OCI-LY7 (cell line): ENCODE measurements at regions not wholly inside any gene's neighbourhood (a gene's known extent, or its start where the extent isn't known, plus 50 kb on each side); places are given as distances from the start of the nearest gene placed in this dataset.
"Not testable (repeated sequence)": the region's sequence is repeated elsewhere in the genome, so short reads cannot be mapped to it uniquely, and the experiment has no call there.

Source experiments
- BruUV-seq: library from RNA; stranded (reverse); fragments of 400-500 nt; replicated peaks from 2 replicates; lab custom pipeline; 2021; lab: Mats Ljungman, UMichigan
- CTCF ChIA-PET: fragments of 300-600 bp; sonication (Branson Sonifier 250); formaldehyde crosslinking; loops from one replicate; lab custom pipeline; 2022; ENCODE audit warnings: antibody characterized with exemption; ENCODE audit not compliant: unreplicated experiment; lab: Charles Lee
- POLR2A ChIA-PET: fragments of 300-600 bp; sonication (Branson Sonifier 250); formaldehyde crosslinking; loops from one replicate; lab custom pipeline; 2022; ENCODE audit warnings: antibody characterized with exemption; lab: Charles Lee
- DNase-seq: peaks from one replicate; pipeline ENCODE4 v3.0.0-alpha.2; 2015; ENCODE audit warnings: low spot score
- H2AFZ ChIP-seq: fragments of 200-600 bp; sonication (generic), shearing (Covaris generic); 2 replicates; pipeline ENCODE4 v1.6.1; 2014; ENCODE audit warnings: mild to moderate bottlenecking, antibody characterized with exemption, low read length, moderate library complexity
- H3K27ac ChIP-seq: fragments of 200-600 bp; sonication (generic); 2 replicates; pipeline ENCODE4 v1.5.1; 2014; ENCODE audit warnings: mixed run types, low read depth, mild to moderate bottlenecking, moderate library complexity, low read length, inconsistent platforms; ENCODE audit not compliant: poor library complexity, severe bottlenecking
- H3K36me3 ChIP-seq: fragments of 200-600 bp; sonication (generic); 2 replicates; pipeline ENCODE4 v1.6.1; 2014; ENCODE audit warnings: mild to moderate bottlenecking, antibody characterized with exemption, low read length, moderate library complexity, mixed read lengths; ENCODE audit not compliant: insufficient read depth
- H3K4me1 ChIP-seq: fragments of 200-600 bp; sonication (generic); 2 replicates; pipeline ENCODE4 v1.5.1; 2014; ENCODE audit warnings: mild to moderate bottlenecking, low read length; ENCODE audit not compliant: insufficient read depth, poor library complexity, severe bottlenecking
- H3K4me2 ChIP-seq: fragments of 200-600 bp; sonication (generic); 2 replicates; pipeline ENCODE4 v1.6.1; 2014; ENCODE audit warnings: mild to moderate bottlenecking, low read length
- H3K4me3 ChIP-seq: fragments of 200-600 bp; sonication (generic); 2 replicates; pipeline ENCODE4 v1.5.1; 2014; ENCODE audit warnings: mild to moderate bottlenecking, low read depth, low read length; ENCODE audit not compliant: poor library complexity, severe bottlenecking
- H3K79me2 ChIP-seq: fragments of 200-600 bp; sonication (generic); 2 replicates; pipeline ENCODE4 v1.6.1; 2016; ENCODE audit warnings: low read depth, mild to moderate bottlenecking, low read length, moderate library complexity, mixed read lengths; ENCODE audit not compliant: insufficient read depth
- H3K9me2 ChIP-seq: fragments of 200-600 bp; sonication (generic); 2 replicates; pipeline ENCODE4 v1.6.1; 2016; ENCODE audit warnings: mild to moderate bottlenecking, low read length, mixed read lengths; ENCODE audit not compliant: insufficient read depth
- H3K9me3 ChIP-seq: fragments of 200-600 bp; sonication (generic); 2 replicates; pipeline ENCODE4 v1.6.1; 2014; ENCODE audit warnings: mild to moderate bottlenecking, mixed run types, low read length, mixed read lengths
- H4K20me1 ChIP-seq: fragments of 200-600 bp; sonication (generic); 2 replicates; pipeline ENCODE4 v1.6.1; 2014; ENCODE audit warnings: mild to moderate bottlenecking, antibody characterized with exemption, low read length, moderate library complexity, mixed read lengths; ENCODE audit not compliant: insufficient read depth
- CTCF ChIP-seq: fragments of 200-600 bp; sonication (generic); conservative IDR thresholded peaks from 2 replicates; pipeline ENCODE4 v1.5.1; 2014; ENCODE audit warnings: mild to moderate bottlenecking, antibody characterized with exemption, low read length, moderate library complexity, mixed read lengths
- EZH2phosphoT487 ChIP-seq: fragments of 200-600 bp; sonication (generic); IDR thresholded peaks from 2 replicates; pipeline ENCODE4 v1.6.1; 2018; ENCODE audit warnings: low read depth, borderline replicate concordance, mild to moderate bottlenecking, mixed run types, antibody characterized with exemption, low read length, moderate library complexity, mixed read lengths
- intact Hi-C: fragments of 100-400 bp; cut with micrococcal nuclease; formaldehyde crosslinking; loops from one replicate; pipeline ENCODE4 v1.10.0; 2022; ENCODE audit not compliant: unreplicated experiment

- no peak overlapping the region for H3K27ac ChIP-seq
- ChIA-PET CTCF (no interaction called here), POLR2A (interaction anchor here (0.7 to 2.2 kb wide), 2 partner anchors 9 to 22 kb away, joined by 3 to 8 read pairs; no protein-coding TSS in a partner anchor)
- no peaks in the 10 kb centered on the region for H3K36me3 ChIP-seq
- H3K79me2 ChIP-seq = no peaks in the 10 kb centered on the region
- no peaks in the 10 kb centered on the region for H3K9me3 ChIP-seq
- no peak for DNase-seq
- intact Hi-C loops = no loop called here
- BruUV-seq = no TSS peak
- H3K9me2 ChIP-seq = no peaks in the 10 kb centered on the region
- no peak overlapping the region for H2AFZ ChIP-seq
- no peaks in the 10 kb centered on the region for H3K4me1 ChIP-seq
- no peak overlapping the region for H3K4me3 ChIP-seq
- no peak for TF ChIP-seq CTCF
- no peak for TF ChIP-seq EZH2phosphoT487
- H4K20me1 ChIP-seq = no peaks in the 10 kb centered on the region
- no peak overlapping the region for H3K4me2 ChIP-seq
Observed at GRCh38 chr2:39867268-39867667, 88.2 kb upstream of the THUMPD2 start.

GRCh38 chr2:39865751-39866150, 86.7 kb upstream of the THUMPD2 start:
- Histone ChIP-seq H3K4me1 (no peaks in the 10 kb centered on the region), H3K4me3 (no peak overlapping the region), H3K36me3 (no peaks in the 10 kb centered on the region), H3K9me3 (no peaks in the 10 kb centered on the region), H4K20me1 (no peaks in the 10 kb centered on the region), H3K79me2 (no peaks in the 10 kb centered on the region), H3K9me2 (no peaks in the 10 kb centered on the region), H3K4me2 (no peak overlapping the region), H3K27ac (no peak overlapping the region), H2AFZ (no peak overlapping the region)
- BruUV-seq = no TSS peak
- ChIA-PET POLR2A (no interaction called here), CTCF (no interaction called here)
- intact Hi-C loops = no loop called here
- DNase-seq = no peak
- TF ChIP-seq CTCF (no peak), EZH2phosphoT487 (no peak)

- H3K79me2 ChIP-seq, H2AFZ ChIP-seq, H3K36me3 ChIP-seq, CTCF ChIA-PET, BruUV-seq, POLR2A ChIA-PET, H3K4me1 ChIP-seq, H4K20me1 ChIP-seq, H3K27ac ChIP-seq, DNase-seq, intact Hi-C loops, H3K4me3 ChIP-seq, H3K9me3 ChIP-seq, H3K4me2 ChIP-seq, H3K9me2 ChIP-seq: not testable (repeated sequence)
Observed at GRCh38 chr2:39863672-39864071, 84.6 kb upstream of the THUMPD2 start.
